NOMO-1 treated with DMSO at 0.1 percent for 48 hours (cell line): ENCODE measurements at regions not wholly inside any gene's neighbourhood (a gene's known extent, or its start where the extent isn't known, plus 50 kb on each side); places are given as distances from the start of the nearest gene placed in this dataset.

ENCODE experiments used
- DNase-seq: peaks from one replicate; lab custom pipeline; 2025; ENCODE audit not compliant: unreplicated experiment; lab: John Stamatoyannopoulos, UW

- no peak for DNase-seq
Measured at GRCh38 chr16:11472410-11472809, 114.3 kb downstream of the LITAF start.

DNA sequence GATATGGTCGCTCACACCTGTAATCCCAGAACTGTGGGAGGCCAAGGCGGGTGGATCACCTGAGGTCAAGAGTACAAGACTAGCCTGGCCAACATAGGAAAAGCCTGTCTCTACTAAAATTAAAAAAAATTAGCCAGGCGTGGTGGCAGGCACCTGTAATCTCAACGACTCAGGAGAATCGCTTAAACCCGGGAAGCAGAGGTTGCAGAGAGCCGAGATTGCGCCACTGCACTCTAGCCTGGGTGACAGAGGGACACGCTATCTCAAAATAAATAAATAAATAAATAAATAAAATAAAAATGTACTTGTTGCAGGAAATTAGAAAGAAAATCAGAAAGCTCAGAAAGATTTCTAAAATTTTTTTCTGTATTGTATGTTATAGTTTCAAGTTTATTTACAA lies 113.9 kb downstream of the LITAF start:
- DNase-seq = no peak

GRCh38 chr16:11473728-11474127 lies 113.0 kb downstream of the LITAF start:
- DNase-seq = no peak

GRCh38 chr16:11474617-11475291 lies 112.0 kb downstream of the LITAF start:
- no peak for DNase-seq

- DNase-seq = no peak
Measured at GRCh38 chr16:11475896-11476630, 110.7 kb downstream of the LITAF start.

DNA sequence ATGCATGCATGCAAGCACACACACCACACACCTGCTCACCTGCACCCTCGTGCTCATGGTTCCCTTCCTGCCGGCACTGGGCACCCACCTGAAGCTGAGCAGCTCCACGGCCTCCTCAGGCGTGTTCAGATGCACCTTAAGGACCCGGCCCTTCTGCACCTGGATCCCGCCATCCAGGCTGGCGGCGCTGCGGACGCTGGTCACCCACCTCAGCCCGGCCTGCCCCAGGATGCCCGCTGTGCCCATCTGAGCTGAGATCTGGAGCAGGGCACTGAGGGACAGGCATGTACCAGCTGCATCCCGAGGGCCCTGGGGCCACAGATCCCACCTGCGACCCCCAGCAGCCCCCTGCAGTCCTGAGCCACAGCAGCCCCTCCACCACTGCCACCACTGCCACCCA lies 110.0 kb downstream of the LITAF start:
- no peak for DNase-seq

- no peak for DNase-seq
Measured at GRCh38 chr16:11478431-11479119, 108.1 kb downstream of the LITAF start.

- DNase-seq = no peak
Measured at GRCh38 chr16:11479916-11480315, 106.8 kb downstream of the LITAF start.

DNA sequence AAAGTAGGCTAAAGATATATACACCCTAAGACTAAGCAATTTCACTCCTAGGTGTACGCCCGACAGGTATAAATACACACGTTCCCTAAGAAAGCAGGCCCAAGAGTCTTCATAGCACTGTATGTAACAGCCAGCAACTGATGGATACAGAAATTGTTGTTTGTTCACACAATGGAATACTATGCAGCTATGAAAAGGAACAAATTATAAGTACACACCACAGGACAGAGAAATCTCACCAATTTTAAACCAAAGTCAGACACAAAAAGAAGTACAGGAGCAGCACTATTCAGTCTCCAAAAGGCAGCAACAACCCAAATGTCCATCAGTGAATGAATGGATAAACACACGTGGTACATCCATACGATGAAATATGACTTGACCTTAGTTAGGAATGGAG lies 106.1 kb downstream of the LITAF start:
- no peak for DNase-seq

DNA sequence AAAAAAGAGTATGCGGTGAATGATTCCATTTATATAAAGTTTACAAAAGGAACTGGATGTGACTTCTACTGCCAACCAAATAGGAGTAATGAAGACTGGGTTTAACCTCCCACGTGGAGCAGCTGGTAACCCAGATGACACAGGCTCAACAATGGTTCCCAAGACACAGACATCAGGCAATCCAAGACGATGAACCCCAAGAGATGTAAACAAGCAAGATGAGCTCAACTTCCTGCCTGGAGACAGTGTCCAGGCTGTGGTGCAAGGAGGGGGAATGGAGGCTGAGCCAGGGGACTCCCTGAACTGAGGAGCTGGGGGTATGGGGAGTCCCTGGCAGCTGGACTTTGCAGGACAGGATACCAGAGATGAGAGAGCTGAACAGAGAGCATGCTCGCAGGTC lies 104.7 kb downstream of the LITAF start:
- no peak for DNase-seq

GRCh38 chr16:11482946-11483748 lies 103.6 kb downstream of the LITAF start:
- DNase-seq = no peak

DNA sequence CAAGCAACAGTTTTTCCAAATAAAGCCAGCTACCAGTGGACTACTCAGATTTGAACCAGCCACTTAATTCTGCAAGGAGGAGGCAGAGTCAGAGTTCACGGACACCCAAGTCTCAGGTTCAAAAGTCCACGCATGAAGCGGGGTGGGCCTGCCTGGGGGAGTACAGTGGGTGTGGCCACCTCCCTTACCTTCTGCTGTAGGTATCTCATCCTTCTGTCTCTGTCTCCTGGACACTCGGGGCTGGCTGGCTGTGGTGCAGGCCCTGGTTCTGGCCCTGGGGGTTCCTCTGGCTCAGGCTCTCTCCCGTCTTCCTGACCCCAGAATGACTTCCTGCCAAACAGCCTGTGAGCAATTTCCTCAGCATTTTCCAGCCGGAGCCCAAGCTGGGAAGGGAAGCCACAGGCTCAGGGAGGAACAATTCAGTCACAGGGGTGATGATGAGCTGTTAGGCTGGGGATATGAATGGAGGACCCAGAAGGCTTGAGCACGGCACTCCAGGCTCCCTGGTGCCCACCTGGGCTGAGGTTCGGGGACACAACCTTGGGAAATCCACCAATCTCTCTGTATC lies 101.9 kb downstream of the LITAF start:
- no peak for DNase-seq

- no peak for DNase-seq
Measured at GRCh38 chr16:11485676-11486075, 101.0 kb downstream of the LITAF start.

GRCh38 chr16:11487289-11487688 lies 99.4 kb downstream of the LITAF start:
- DNase-seq = no peak

- DNase-seq = no peak
Measured at GRCh38 chr16:11488304-11488703, 98.4 kb downstream of the LITAF start.

DNA sequence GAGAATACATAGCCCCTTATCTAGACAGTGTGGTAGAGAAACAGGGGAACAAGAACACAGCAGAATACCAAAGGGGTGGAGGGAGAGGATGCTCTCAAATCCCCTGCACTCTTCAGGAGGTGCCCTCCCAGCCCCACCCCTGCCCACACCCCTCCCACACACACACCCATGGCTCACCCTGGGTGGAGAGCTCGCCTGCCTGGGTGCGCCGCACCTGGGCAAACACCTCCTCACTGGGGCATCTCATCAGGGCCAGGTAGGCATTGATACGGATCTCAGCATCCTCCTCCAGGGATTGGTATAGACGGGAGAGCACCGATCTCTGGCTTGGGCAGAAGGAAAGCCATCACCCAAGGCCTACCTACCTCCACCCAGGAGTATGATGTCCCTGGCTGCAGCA lies 95.2 kb downstream of the LITAF start:
- DNase-seq = no peak

GRCh38 chr16:11492808-11493530 lies 93.8 kb downstream of the LITAF start:
- DNase-seq = no peak

- DNase-seq = no peak
Measured at GRCh38 chr16:11493531-11493929, 93.2 kb downstream of the LITAF start.

- DNase-seq = no peak
Measured at GRCh38 chr16:11494029-11494428, 92.7 kb downstream of the LITAF start.

DNA sequence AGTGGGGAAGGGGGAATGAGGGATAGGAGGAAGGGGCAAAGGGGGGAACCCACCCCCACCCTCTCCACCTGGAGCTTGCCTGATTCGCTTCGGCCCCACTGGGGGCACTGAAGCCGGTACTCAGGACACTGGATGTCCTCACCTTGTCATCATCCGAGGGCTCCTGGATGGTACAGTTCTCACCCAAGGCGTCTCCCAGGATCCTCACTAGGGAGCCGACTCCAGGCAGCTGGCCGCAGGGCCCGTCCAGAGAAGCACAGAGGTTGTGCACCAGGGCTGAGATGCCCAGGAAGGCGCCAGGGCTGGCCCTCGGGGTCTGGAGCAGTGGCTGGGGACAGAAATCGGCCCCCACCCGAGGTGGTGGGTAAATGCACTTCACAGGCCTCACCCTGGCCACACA lies 92.3 kb downstream of the LITAF start:
- DNase-seq = no peak

- no peak for DNase-seq
Measured at GRCh38 chr16:11495066-11495407, 91.7 kb downstream of the LITAF start.
